GM12878 (cell line): ENCODE measurements at regions not wholly inside any gene's neighbourhood (a gene's known extent, or its start where the extent isn't known, plus 50 kb on each side); places are given as distances from the start of the nearest gene placed in this dataset.

Experiments used
- ATAC-seq: fragments of 200-7000 bp; cut with Tn5 transposase; 3 replicates; pipeline ENCODE4 v1.9.1; 2020; ENCODE audit warnings: mild to moderate bottlenecking, moderate library complexity
- BruUV-seq: library from RNA; stranded (reverse); fragments of 400-500 nt; replicated peaks from 2 replicates; lab custom pipeline; 2021; lab: Mats Ljungman, UMichigan
- CTCF ChIA-PET: fragments of 300-600 bp; sonication (Branson Sonifier 250); formaldehyde crosslinking; extraction: SDS; loops from one replicate; lab custom pipeline; 2021; ENCODE audit warnings: inconsistent platforms; lab: Yijun Ruan, JAX
- POLR2A ChIA-PET: fragments of 350-600 bp; formaldehyde crosslinking; extraction: SDS; loops from one replicate; lab custom pipeline; 2021; ENCODE audit warnings: inconsistent platforms; lab: Charles Lee
- RAD21 ChIA-PET: fragments of 300-600 bp; sonication (Branson Sonifier 250); formaldehyde crosslinking; loops from one replicate; lab custom pipeline; 2023; ENCODE audit warnings: antibody characterized with exemption; ENCODE audit not compliant: unreplicated experiment; lab: Charles Lee
- SMC1A ChIA-PET: fragments of 300-600 bp; sonication (Branson Sonifier 250); formaldehyde crosslinking; loops from one replicate; lab custom pipeline; 2023; ENCODE audit not compliant: unreplicated experiment, uncharacterized antibody; lab: Charles Lee
- DNase-seq: peaks from one replicate; pipeline ENCODE4 v3.0.0-alpha.2; 2011; ENCODE audit warnings: low read depth, low spot score
- FAIRE-seq: peaks from 3 replicates; lab custom pipeline; 2011; peaks lifted over from hg19 to GRCh38; lab: Jason Lieb, UNC
- H2AFZ ChIP-seq: 2 replicates; pipeline ENCODE4 v1.6.0; 2011; ENCODE audit warnings: low read depth, low read length, control low read depth; ENCODE audit not compliant: control insufficient read depth
- H3K27ac ChIP-seq: 2 replicates; pipeline ENCODE4 v1.5.1; 2011; ENCODE audit warnings: control low read depth; ENCODE audit not compliant: control insufficient read depth, insufficient read depth
- H3K27me3 ChIP-seq, 2 experiments: replicated peaks in 1 of 2; 2 replicates each; pipeline versions ENCODE4 v1.6.0 to v1.6.1; 2011; ENCODE audit warnings: low read length in 1 of 2; ENCODE audit not compliant: control insufficient read depth in 2 of 2, insufficient read depth in 2 of 2
- H3K36me3 ChIP-seq, 2 experiments: 2 replicates each; pipeline ENCODE4 v1.5.1; 2011; ENCODE audit warnings: low read length in 1 of 2; ENCODE audit not compliant: control insufficient read depth in 2 of 2, insufficient read depth in 2 of 2
- H3K4me1 ChIP-seq: 2 replicates; pipeline ENCODE4 v1.6.1; 2011; ENCODE audit warnings: mild to moderate bottlenecking, low read length, moderate library complexity, mixed read lengths; ENCODE audit not compliant: control insufficient read depth, insufficient read depth
- H3K4me2 ChIP-seq: 2 replicates; pipeline ENCODE4 v1.6.0; 2011; ENCODE audit warnings: control low read depth; ENCODE audit not compliant: control insufficient read depth, insufficient read depth
- H3K4me3 ChIP-seq: fragments of 200-600 bp; sonication (generic); 2 replicates; pipeline ENCODE4 v1.5.1; 2016
- H3K79me2 ChIP-seq: 2 replicates; pipeline ENCODE4 v1.6.0; 2011; ENCODE audit warnings: low read length; ENCODE audit not compliant: control insufficient read depth, insufficient read depth
- H3K9ac ChIP-seq: 2 replicates; pipeline ENCODE4 v1.8.0; 2011; ENCODE audit warnings: low read length, control low read depth, mixed read lengths; ENCODE audit not compliant: control insufficient read depth, insufficient read depth
- H3K9me3 ChIP-seq: replicated peaks from 3 replicates; pipeline ENCODE4 v1.5.1; 2011; ENCODE audit warnings: mild to moderate bottlenecking, low read length; ENCODE audit not compliant: control insufficient read depth, insufficient read depth
- H4K20me1 ChIP-seq: 2 replicates; pipeline ENCODE4 v1.6.0; 2011; ENCODE audit not compliant: control insufficient read depth, insufficient read depth
- BRCA1 ChIP-seq: IDR thresholded peaks from 2 replicates; pipeline ENCODE4 v1.6.1; 2011; ENCODE audit warnings: low read depth, low read length, improper control_type of control experiment
- CHD2 ChIP-seq: IDR thresholded peaks from 2 replicates; pipeline ENCODE4 v1.6.1; 2011; ENCODE audit warnings: low read depth, low read length, improper control_type of control experiment, borderline replicate concordance
- CHD4 ChIP-seq: fragments of 200-600 bp; sonication (generic); IDR thresholded peaks from 2 replicates; pipeline ENCODE4 v1.6.1; 2016; ENCODE audit warnings: mild to moderate bottlenecking
- JUND ChIP-seq: IDR thresholded peaks from 2 replicates; pipeline ENCODE4 v1.6.1; 2012; ENCODE audit warnings: low read depth, mild to moderate bottlenecking, low read length, improper control_type of control experiment, moderate library complexity
- KAT2A ChIP-seq: conservative IDR thresholded peaks from 2 replicates; pipeline ENCODE4 v1.6.1; 2011; ENCODE audit warnings: low read depth, low read length; ENCODE audit not compliant: control insufficient read depth
- SUZ12 ChIP-seq: fragments of 200-600 bp; sonication (generic); IDR thresholded peaks from one replicate; pipeline ENCODE4 v1.6.1; 2018; ENCODE audit warnings: antibody characterized with exemption, mild to moderate bottlenecking; ENCODE audit not compliant: unreplicated experiment
- TARDBP ChIP-seq: IDR thresholded peaks from 2 replicates; pipeline ENCODE4 v1.6.1; 2016; ENCODE audit warnings: borderline replicate concordance
- WGBS: methylation state at CpG from one replicate; pipeline ENCODE4 v1.1.6; 2016; ENCODE audit warnings: low lambda C conversion rate; ENCODE audit not compliant: insufficient replicate concordance, insufficient coverage; ENCODE audit errors: missing lambda C conversion rate; 5-methylcytosine and 5-hydroxymethylcytosine counted together
- in situ Hi-C: fragments of 300-500 bp; cut with MboI; formaldehyde crosslinking; loops from 9 replicates; pipeline ENCODE4 v1.14.3; 2018; ENCODE audit warnings: mixed read lengths
- intact Hi-C: fragments of 100-400 bp; cut with micrococcal nuclease; formaldehyde crosslinking; loops from one replicate; pipeline ENCODE4 v1.14.2; 2022; ENCODE audit not compliant: unreplicated experiment
- TF ChIP-seq, protein P1 (sequence below): fragments of 450-650 bp; formaldehyde crosslinking; IDR thresholded peaks from 2 replicates; pipeline ENCODE4 v1.4.0; 2022; ENCODE audit warnings: mild to moderate bottlenecking, moderate library complexity

DNA sequence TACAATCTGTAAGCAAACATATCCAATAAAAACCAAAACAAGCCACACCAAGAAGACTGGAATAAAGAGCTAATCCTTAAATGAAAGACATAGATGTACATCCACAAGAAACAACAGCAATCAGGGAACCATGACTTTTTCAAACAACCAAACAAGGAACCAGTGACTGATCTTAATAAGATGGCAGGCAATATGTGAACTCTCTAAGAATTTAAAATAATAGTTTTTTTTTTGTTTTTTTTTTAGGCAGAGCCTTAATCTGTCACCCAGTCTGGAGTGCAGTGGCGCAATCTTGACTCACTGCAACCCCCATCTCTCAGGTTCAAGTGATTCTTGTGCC, 52.9 kb upstream of the CAPRIN2 start:
- CTCF ChIA-PET = interaction anchor here (0.6 to 3.4 kb wide), 12 partner anchors 9 to 1290 kb away, joined by 3 to 17 read pairs (median 3); partner anchors contain the start of gene CAPRIN2
- no TSS peak for BruUV-seq
- no peaks in the 10 kb centered on the region for H3K4me1 ChIP-seq
- H3K36me3 ChIP-seq = no peaks in the 10 kb centered on the region
- no peaks in the 10 kb centered on the region for H3K27me3 ChIP-seq
- H4K20me1 ChIP-seq = no peaks in the 10 kb centered on the region
- no peak overlapping the region for H2AFZ ChIP-seq
- no peaks in the 10 kb centered on the region for H3K9me3 ChIP-seq
- WGBS = 0% methylated on average over 1 of the region's 1 CpG
- FAIRE-seq (no peak), ATAC-seq (no peak), DNase-seq (no peak)
- intact Hi-C loops (loop anchor here (2.0 to 10.0 kb wide), 6 partner anchors 53 to 1723 kb away; partner anchors contain the start of gene CAPRIN2), in situ Hi-C loops (loop anchor here (10.0 kb wide), 2 partner anchors 1253 to 1283 kb away; no protein-coding TSS in a partner anchor)
- POLR2A ChIA-PET = no interaction called here
- TF ChIP-seq SUZ12 = no peak
- TF ChIP-seq, protein P1, sequence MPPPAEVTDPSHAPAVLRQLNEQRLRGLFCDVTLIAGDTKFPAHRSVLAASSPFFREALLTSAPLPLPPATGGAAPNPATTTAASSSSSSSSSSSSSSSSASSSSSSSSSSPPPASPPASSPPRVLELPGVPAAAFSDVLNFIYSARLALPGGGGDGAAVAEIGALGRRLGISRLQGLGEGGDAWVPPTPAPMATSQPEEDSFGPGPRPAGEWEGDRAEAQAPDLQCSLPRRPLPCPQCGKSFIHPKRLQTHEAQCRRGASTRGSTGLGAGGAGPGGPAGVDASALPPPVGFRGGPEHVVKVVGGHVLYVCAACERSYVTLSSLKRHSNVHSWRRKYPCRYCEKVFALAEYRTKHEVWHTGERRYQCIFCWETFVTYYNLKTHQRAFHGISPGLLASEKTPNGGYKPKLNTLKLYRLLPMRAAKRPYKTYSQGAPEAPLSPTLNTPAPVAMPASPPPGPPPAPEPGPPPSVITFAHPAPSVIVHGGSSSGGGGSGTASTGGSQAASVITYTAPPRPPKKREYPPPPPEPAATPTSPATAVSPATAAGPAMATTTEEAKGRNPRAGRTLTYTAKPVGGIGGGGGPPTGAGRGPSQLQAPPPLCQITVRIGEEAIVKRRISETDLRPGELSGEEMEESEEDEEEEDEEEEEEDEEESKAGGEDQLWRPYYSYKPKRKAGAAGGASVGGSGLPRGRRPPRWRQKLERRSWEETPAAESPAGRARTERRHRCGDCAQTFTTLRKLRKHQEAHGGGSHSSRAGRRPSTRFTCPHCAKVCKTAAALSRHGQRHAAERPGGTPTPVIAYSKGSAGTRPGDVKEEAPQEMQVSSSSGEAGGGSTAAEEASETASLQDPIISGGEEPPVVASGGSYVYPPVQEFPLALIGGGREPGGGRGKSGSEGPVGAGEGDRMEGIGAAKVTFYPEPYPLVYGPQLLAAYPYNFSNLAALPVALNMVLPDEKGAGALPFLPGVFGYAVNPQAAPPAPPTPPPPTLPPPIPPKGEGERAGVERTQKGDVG (CRISPR knock-in tag) = 0 out of 2 replicates have a peak, but pooled peaks have one; percentile 10
- no peak for TF ChIP-seq CHD2
- no peak for TF ChIP-seq TARDBP
- no peak for TF ChIP-seq KAT2A
- no peak for TF ChIP-seq CHD4
- no peak for TF ChIP-seq BRCA1
- TF ChIP-seq JUND = no peak
- H3K27ac ChIP-seq = no peak overlapping the region
- RAD21 ChIA-PET = interaction anchor here (0.9 kb wide), 1 partner anchor 1290 kb away, joined by 3 read pairs; no protein-coding TSS in a partner anchor
- SMC1A ChIA-PET = interaction anchor here (0.6 to 4.1 kb wide), 7 partner anchors 15 to 1290 kb away, joined by 3 to 15 read pairs (median 3); no protein-coding TSS in a partner anchor
- no peaks in the 10 kb centered on the region for H3K79me2 ChIP-seq
- no peak overlapping the region for H3K4me2 ChIP-seq
- no peak overlapping the region for H3K9ac ChIP-seq
- H3K4me3 ChIP-seq = no peak overlapping the region
